ENCODE measurements at regions not wholly inside any gene's neighbourhood (a gene's known extent, or its start where the extent isn't known, plus 50 kb on each side); places are given as distances from the start of the nearest gene placed in this dataset.
"Not testable (repeated sequence)": the region's sequence is repeated elsewhere in the genome, so short reads cannot be mapped to it uniquely, and the experiment has no call there.

GRCh38 chr5:71910741-71911140, 191.7 kb downstream of the CARTPT start:
- no peak for DNase-seq

DNA sequence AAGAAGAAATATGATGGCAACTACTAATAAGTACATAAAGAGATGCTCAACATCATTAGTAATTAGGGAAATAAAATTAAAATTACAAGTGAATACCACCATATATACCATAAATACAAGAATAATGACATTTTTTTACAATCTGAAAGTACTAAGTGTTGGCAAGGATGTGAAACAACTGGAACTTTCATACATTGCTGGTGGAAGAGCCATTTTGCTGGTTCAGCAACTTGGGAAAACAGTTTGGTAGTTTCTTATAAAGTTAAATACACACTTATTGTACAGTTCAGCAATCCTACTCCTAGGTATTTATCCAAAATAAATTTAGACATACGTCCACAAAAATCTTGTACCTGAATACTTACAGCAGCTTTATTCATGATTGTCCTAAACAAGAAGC, 192.9 kb downstream of the CARTPT start:
- no peak for DNase-seq

DNA sequence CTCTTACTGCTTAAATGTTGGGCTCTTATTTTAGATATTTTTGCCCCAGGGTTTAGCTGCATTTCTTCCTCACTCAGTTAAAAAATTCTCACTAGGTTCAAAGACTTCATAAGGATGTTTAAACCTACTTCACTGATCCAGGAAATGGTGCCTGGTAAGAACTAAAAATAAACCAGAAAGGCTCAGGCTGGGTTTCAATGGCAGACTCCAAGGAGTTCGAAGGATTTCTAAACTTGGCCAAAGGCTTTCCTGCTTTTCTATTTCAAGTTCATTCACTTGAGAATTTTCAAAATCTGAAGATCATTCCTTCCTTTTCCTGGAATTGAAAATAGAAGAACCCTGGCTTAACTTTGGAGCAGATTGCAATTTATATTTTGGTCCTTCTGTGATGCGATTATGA, 193.0 kb upstream of the MAP1B start:
- no peak for DNase-seq

DNA sequence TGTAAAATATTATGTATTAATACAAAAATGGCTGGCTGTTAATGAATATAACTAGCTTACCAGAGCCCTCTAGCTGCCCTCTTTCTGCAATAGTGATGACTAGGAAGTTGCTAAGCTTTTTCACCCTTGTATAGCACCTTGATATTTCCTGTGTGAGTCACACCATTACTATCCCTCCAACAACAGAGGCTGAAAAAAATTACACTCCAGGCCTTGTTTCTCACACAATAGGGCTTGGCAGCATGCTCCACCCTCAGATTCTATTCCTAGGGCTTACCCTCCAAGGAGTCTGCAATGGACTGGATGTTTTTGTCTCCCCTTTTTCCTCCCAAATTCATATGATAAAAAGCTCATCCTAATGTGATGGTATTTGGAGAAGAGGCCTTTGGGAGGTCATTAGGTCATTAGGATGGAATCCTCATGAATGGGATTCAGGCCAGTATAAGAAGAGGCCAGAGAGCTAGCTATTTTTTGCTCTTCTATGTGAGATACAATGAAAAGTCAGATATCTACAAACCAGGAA, 184.6 kb upstream of the MAP1B start:
- no peak for DNase-seq

- DNase-seq: no peak
These were observed 183.5 kb upstream of the MAP1B start for GRCh38 chr5:71923755-71924154.

DNA sequence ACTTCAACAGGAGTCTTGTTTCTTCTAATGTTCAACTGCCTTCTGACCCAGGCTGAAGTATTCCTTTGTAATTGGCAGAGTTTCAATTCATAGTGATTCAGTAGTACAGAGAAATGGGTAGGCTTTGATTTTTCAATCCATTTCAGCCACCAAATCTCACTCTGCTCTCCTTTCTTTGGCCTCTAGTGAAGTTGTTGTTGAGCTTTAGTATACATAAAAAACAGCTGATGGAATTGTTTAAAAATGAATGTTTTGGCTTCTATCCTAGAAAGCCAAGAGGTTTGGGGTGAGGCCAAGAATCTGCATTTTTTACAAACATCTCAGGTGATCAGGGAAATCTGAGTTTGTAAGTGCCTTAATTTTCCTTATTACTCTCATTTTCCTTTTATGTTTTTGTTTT, 182.9 kb upstream of the MAP1B start:
- no peak for DNase-seq

GRCh38 chr5:71924980-71925379, 182.3 kb upstream of the MAP1B start:
- DNase-seq: no peak

- no peak for DNase-seq
These were observed 181.6 kb upstream of the MAP1B start for GRCh38 chr5:71925608-71926091.

DNA sequence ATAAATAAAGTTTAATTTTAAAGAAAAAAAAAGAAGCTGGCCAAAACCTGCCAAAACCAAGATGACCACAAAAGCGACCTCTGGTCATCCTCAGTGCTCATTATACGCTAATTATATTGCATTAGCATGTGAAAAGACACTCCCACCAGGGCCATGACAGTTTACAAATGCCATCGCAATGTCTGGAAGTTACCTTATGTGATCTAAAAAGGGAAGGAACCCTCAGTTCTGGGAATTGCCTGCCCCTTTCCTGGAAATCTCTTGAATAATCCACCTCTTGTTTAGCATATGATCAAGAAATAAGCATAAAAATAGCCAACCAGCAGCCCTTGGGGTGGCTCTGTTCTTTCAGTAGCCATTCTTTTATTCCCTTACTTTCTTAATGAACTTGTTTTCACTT, 178.3 kb upstream of the MAP1B start:
- no peak for DNase-seq

DNA sequence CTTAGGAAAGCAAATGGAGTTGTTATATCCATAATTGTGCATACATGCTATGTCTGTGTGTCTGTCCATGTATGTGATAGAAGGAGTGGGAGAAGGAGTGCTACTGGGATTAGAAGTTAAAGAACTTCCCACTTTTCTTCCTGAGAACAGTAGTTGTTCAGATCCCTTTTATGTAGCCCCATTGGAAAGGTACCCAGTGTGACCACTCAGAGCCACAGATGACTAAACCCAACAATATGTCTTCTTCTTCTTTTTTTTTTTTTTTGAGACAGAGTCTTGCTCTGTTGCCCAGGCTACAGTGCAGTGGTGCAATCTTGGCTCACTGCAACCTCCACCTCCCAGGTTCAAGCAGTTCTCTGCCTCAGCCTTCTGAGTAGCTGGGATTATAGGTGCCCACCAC, 176.7 kb upstream of the MAP1B start:
- DNase-seq: not testable (repeated sequence)

- DNase-seq: no peak
These were observed 175.1 kb upstream of the MAP1B start for GRCh38 chr5:71932131-71932654.

- DNase-seq: no peak
These were observed 174.5 kb upstream of the MAP1B start for GRCh38 chr5:71932655-71933338.

- no peak for DNase-seq
These were observed 173.0 kb upstream of the MAP1B start for GRCh38 chr5:71934322-71934721.

GRCh38 chr5:71937921-71938698, 169.2 kb upstream of the MAP1B start:
- no peak for DNase-seq

- DNase-seq: no peak
These were observed 168.4 kb upstream of the MAP1B start for GRCh38 chr5:71938895-71939294.

- DNase-seq: no peak
These were observed 167.6 kb upstream of the MAP1B start for GRCh38 chr5:71939452-71940230.

DNA sequence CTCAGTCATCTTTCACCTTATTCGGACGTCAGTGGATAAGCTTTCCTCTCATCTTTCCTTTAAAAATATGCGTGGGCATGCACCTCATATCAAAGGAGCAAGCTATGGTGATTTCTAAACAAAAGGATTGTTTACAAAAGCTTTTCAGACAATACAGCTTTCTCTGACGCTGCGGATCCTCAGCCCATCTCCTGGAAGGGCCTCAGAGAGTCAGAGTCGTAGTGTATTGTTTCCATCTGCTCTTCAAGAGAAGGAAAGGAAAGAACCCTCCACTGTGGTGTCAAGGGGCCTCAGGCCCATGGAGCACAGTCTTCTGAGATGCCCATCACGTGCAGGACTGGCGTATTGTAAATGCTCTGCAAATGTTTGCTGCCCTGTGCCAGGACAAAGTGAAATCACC, 163.4 kb upstream of the MAP1B start:
- DNase-seq: no peak

DNA sequence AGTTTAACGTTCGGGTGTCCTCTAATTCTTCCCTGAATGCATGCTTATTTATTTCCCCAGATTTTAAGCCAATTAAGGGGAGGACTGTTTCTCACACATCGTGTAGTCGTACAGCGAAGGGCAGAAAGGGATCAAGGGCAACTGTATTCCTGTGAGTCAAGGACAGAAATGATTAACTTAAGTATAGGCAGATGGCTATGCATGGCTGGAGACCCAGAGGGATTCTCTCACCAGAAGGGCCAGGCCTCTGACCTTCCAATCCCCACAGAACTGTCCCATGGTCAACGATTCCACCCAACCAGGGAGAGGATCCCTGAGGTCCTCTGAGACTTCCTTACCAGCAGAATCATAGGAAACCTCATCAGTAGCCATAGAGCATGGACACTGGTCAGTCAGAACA, 161.8 kb upstream of the MAP1B start:
- DNase-seq: no peak

DNA sequence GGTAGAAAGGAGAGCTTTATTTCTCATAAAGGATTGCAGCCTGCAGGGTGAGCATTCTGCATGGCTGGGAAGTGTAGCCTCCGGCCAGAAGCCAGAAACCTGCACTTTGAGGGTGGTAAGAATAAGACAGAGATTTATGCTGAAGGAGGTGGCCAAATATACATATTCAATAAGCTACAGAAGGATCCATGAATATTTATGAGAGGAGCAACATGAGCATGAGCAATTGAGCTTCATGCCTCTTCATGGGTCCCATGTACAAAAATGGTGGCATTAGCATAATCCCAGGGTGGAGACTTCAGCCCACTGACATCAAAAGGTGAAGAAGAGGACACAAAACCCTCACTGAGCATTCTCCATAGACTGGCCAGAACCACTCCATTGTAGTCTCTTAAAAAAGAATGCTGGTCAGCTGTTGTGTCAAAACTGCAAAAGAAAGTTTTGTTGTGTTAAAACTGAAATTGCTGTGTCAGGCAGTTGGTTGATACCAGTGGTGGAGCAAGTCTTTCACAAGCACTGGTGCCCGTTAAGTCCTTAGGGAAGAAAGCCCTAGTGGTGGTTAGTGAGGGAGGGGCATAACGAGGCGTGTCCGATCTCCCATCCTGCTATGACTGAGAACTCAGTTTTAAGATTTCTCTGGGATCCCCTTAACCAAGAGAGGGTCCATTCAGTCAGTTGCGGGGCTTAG, 160.8 kb upstream of the MAP1B start:
- no peak for DNase-seq

DNA sequence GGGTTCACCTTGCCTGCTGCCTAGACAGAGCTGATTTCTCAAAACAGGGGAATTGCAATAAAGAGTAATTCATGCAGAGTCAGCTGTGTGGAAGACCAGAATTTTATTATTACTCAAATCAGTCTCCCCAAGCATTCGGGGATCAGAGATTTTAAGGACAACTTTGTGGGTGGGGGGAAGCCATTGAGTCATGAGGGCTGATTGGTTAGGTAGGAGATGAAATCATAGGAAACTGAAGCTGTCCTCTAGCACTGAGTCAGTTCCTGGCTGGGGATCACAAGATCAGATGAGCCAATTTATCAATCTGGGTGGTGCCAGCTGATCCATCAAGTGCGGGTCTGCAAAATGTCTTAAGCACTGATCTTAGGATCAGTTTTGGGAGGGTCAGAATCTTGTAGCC, 159.1 kb upstream of the MAP1B start:
- no peak for DNase-seq

GRCh38 chr5:71949772-71950171, 157.5 kb upstream of the MAP1B start:
- DNase-seq: no peak

GRCh38 chr5:71953866-71954265, 153.4 kb upstream of the MAP1B start:
- no peak for DNase-seq

GRCh38 chr5:71954329-71954728, 152.9 kb upstream of the MAP1B start:
- no peak for DNase-seq

Measured in stimulated activated CD4-positive, alpha-beta T cell treated with anti-CD3 and anti-CD28 coated beads, Interleukin-2, amount 100 ng/mL, for 48 hours (primary cell).